ENCODE measurements at regions not wholly inside any gene's neighbourhood (a gene's known extent, or its start where the extent isn't known, plus 50 kb on each side); places are given as distances from the start of the nearest gene placed in this dataset.

DNA sequence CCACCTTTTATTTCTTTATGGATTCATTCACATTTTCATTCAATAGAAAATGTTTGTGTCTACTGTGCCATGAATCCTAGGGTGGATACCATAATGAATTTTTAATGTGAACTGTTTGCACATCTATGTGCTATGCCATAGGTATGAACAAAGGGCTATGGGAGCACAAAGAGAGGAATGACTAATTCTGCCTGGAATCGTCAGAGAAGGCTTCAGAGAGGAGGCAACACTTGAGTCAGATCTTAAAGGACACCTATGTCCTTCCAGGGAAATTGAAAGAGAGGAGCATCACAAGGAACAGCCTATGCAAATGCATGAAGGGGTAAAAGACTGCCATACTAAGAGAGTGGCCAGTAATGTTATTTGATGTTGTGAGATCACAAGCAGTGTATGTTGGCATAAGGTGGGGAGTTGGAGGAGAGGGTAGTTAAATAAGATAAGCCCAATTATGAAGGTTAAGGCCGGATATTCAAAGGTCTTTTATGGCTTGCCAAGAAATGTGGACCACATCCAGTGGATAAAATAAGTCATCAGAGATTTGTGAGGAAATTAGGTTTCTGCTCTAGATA is 246.7 kb downstream of the GRIN2B start:
- TF ChIP-seq, protein P1, sequence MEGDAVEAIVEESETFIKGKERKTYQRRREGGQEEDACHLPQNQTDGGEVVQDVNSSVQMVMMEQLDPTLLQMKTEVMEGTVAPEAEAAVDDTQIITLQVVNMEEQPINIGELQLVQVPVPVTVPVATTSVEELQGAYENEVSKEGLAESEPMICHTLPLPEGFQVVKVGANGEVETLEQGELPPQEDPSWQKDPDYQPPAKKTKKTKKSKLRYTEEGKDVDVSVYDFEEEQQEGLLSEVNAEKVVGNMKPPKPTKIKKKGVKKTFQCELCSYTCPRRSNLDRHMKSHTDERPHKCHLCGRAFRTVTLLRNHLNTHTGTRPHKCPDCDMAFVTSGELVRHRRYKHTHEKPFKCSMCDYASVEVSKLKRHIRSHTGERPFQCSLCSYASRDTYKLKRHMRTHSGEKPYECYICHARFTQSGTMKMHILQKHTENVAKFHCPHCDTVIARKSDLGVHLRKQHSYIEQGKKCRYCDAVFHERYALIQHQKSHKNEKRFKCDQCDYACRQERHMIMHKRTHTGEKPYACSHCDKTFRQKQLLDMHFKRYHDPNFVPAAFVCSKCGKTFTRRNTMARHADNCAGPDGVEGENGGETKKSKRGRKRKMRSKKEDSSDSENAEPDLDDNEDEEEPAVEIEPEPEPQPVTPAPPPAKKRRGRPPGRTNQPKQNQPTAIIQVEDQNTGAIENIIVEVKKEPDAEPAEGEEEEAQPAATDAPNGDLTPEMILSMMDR (conservative IDR thresholded peaks at IDR 0.05; ENCODE audit: low read depth, low read length), result no peak
- no peak for TF ChIP-seq EZH2 (IDR thresholded peaks at IDR 0.05; ENCODE audit: low read length, unreplicated experiment)
- TF ChIP-seq EZH2phosphoT487 (IDR thresholded peaks at IDR 0.05; ENCODE audit: borderline replicate concordance, low read length), result no peak
